ENCODE measurements at regions not wholly inside any gene's neighbourhood (a gene's known extent, or its start where the extent isn't known, plus 50 kb on each side); places are given as distances from the start of the nearest gene placed in this dataset.

DNA sequence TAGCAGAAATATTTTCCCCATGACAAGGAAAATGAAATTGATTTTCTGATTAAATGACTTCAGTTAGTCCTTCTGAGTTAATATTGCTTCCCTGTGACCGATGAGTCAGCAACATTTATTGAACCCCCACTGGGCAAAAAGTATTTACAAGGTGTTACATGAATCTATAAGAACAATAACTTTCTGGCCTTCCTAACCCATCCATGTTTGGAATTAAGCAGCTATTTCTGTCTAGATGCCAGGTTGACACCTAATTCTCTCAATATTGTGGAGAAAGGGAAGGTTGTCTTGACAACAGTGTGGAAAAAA, 112.9 kb upstream of the JAZF1 start:
- DNase-seq (ENCODE audit: low spot score): no peak

DNA sequence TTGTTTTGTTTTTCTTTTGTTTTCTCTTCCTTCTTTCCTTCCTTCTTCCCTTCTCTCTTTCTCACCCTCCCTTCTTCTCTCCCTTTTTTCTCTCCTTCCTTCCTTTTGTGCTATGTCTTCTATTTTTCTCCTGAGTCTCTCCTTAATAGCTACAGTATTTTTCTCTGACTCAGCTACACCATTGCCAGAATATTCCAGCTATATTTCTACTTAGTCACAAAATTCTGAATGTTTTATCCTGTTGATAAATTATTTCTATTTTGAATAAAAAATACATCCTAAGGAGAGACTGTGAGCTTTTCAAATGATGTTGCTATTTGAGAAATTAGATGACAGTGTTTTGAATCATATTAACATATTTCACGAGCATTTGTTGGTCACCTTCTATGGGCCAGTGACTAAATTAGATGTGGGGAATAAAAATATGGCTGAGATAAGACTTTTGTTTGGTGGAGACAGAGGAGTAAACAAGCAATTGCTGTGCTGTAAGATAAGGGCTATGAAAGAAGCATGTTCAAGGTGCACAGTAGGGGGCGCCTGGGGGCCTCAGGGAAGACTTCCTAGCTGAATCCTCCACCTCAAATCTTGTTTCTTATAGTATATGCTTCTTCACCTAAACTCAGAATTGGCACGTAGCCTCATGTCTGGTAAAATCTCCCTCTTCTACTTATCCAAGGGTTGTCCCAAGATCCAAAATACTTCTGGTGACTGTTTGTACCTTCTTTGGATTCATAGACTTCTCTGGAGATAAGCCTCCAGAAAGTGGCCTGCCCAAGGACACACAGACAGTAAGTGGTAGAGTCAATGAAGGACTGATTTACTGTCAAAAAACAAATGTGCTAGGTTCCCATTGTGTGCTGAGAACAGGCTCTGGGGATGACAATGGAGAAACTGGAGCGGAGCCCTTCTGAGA, 115.5 kb upstream of the CREB5 start:
- no peak for DNase-seq (ENCODE audit: low spot score)

DNA sequence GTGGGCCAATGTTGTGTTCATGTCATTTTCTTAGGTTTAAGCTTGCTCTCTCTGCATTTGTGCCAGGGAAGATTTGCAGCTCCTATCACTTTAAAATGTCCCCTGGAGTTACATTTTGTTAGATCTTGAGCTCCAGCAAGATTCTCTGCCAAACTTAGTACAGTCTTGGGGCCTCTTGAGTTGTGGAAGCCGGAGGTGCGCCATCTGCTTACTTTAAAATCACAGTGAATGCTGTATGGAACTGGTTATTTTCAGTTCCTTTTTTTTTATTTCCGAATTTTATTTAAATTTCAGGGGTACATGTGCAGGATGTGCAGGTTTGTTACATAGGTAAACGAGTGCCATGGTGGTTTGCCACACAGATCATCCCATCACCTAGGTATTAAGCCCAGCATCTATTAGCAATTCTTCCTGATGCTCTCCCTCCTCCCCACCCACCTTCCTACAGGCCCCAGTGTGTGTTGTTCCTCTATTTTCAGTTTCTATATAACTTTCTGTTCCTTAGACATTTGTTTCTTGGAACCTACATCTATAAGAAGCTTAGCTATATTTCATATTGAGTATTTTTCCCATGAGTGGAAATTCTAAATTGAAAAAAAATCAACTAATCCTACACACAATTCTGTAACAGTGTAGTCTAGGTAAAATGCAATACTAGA, 114.4 kb upstream of the CREB5 start:
- no peak for DNase-seq (ENCODE audit: low spot score)

DNA sequence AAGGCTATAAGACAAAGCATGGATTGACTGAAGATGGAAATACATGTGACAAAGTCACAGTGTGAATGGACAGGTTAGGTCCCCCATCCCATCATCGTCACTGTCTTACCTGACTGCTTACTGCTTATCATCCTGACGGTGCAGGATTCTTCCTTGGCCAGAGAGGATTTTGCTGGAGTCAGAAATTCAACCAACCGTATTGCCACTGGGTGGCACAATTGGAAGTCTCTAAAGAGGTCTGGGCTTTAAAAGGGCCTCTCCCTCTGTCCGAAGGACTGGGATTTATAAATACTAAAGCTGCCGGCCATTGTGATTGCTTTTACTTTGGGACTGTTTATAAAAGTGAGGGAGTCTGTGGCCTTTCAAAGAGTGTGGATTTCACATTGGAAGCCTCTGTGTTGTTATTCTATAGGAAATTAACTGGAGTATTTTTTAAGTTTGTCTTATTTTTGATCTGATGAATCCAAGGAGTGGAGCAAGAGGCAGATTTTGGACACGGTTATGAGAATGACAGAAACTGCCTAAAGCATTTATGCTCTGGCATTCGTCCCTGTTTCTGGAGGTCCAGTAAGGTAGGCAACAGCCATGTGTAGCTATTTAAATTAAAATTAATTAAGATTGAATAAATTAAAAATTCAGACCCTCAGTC, 113.3 kb upstream of the CREB5 start:
- DNase-seq (ENCODE audit: low spot score): peak; percentile 39

DNA sequence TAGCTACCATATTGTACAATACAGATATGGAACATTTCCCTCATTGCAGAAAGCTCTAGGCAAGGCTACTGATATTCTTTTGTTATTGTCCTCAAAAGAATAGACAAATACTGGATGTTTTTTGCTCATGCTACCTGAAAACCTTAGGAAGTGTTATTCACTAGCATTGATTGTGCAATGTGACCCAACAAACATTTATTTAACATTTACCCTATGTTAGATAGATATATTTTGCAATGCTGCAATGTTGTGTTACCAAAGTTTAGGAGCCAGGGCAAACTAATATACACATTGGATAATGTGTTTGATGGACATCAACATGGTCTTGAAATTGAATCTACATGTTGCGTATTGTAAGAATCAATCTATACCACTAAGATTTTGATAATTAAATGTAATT, 112.8 kb upstream of the CREB5 start:
- no peak for DNase-seq (ENCODE audit: low spot score)

DNA sequence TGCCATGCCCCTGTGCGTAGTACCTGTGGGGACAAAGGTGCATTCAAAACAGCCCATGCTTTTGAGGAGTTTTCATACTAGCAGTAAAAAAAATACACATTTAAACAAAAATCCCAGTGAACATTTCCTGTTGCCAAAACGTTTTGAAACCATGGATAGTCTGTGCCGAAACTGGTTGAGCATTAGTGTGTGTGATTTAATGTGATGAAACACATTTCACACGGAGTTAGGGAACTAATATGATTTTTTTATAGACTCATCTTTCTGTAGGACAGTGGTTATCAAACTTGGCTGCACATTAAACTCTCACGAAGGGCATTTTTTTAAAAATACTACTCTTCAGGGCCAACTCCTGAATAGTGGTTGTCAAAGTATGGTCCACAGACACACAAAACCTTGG, 111.8 kb upstream of the CREB5 start:
- DNase-seq (ENCODE audit: low spot score): no peak

DNA sequence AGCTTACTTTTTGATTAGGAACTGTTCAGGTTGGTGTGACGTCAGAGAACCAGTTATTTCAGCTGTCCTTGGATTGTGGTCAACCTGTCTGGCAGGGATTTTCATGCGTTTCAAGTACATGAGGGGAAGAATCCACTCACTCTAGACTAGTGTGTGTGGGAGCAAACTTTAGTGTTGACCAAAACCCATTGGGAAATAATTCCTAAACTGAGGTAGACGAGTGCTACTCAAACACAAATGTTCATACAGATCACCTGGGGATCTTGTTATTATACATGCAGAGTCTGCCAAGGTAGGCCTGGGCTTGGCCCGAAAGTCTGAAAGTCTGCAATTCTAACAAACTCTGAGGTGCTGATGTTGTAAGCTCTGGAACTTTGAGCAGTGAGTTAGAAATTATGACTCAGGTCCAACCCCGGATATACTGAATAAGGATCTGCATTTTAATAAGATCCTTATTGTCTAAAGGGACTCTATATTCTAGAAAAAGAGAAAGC, 111.1 kb upstream of the CREB5 start:
- no peak for DNase-seq (ENCODE audit: low spot score)

DNA sequence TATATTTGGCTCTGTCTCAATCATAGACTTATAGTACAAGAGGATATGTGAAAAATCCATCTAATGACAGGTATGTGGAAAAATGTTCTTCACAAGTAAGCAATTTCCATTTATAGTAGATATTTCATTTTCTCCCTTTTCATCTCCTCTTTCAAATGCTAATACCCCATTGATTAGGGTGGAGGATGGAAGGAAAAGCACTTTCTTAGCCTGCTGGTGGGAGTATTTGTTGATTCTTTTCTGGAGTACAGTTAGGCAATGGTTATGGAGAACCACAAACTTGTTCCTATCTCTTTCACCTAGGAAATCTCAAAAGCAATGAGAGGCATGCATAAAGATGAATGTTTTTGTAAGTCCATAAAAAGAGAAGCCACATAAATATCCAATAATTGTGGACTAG, 108.0 kb upstream of the CREB5 start:
- DNase-seq (ENCODE audit: low spot score): no peak

DNA sequence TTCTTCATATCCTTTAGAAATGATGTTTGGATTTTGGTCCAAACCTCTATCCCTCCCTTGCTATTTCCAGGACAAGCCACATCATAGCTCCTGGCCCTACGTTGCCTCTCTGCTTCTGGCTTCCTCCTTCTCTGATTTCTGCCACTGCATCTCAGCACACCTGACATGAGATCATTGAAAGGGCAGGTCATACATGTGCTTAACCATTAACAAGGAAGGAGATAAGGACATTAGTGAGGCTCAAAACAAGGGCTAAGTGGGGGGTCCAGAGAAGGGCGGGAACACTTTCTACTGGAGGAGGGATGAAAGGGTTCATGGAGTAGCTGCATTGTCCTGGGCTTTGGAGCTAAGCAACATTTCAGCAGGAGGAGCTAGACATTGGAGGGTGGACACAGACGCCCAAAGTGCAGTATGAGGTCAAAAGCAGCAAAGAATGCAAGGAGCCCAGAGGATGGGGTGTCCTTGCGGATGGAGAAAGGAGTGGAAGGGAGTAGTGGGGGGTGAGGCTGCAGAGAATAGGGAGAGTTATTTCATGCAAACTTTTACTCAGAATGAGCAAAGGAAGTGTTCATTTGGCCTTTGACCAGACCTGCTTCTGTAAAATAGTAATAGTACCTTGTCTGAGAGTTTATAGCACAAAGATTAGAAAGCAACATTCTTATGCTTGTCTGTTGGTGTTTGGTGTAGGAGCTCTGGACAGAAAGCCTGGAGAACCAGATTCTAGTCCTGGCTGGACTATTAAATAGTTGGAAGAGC, 102.4 kb upstream of the CREB5 start:
- no peak for DNase-seq (ENCODE audit: low spot score)

DNA sequence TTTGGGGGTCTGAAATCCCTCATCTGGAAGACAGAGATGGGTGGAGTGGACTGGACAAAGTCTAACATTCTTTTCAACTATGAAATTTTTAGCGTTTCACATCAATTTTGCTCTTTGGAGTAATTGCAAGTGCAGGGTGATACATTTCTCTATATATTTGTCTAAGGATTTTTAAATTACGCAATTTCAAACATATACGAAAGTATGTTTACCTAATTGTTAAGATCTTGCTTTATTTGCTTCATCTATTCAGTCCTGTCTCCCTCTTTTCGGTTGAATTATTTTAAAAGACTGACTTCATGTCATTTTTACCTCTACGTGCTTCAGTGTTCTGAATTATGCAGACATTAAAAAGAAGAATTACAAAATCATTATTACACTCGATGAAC, 101.9 kb upstream of the CREB5 start:
- DNase-seq (ENCODE audit: low spot score): no peak

DNA sequence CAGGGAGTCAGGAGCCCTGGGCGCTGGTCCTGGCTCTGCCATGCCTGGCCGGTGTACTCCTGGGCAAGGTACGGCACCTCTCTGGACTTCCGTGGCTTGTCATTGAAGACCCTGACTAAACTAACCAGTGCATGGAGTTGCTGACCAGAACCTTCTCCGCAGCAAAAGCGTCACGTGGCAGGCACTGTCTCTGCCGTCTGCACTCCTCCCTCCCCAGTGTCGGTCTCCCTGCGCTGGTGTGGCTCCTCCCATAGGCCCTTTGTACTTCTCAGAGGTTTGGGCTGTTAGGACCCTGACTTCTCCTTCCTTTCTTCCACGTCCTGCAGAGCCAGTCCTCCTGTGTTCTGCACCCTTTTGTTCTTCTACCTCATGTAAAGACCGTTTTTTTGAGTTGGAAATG, 100.6 kb upstream of the CREB5 start:
- DNase-seq (ENCODE audit: low spot score): no peak

DNA sequence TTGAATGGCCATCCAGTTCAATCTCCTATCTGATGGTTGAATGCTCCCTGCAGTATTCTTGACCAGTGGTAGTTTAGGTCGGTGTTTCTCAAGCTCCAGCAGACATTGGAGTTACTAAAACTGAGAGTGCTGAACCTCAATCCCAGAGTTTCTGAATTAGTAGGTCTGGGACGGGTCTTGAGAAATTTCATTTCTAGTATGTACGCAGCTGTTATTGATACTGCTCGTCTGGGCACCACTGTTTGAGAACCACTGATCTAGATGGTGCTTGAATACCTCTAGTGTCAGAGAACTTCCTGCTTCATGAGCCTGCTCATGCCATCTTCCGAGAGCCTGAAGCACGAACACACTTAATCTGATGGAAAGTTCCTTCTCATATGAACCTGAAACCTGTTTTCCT, 99.4 kb upstream of the CREB5 start:
- no peak for DNase-seq (ENCODE audit: low spot score)

DNA sequence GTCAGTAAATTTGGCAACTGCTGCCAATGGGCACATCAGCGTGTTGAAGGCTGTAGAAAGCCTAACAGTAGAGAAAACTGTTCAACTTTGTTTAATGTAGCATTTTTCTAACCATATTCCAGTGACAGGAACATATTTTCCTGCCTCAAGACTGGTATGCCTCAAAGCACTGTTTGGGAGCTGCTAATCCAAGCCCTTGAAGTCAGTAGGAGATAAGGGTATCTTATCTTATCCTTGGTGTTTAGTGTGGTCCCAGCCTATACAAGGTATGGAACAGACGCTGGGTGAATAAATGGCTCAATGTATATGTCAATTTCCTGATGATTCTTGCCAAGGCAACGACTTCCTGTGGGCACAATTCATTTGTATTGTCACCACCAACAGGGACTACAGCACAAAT, 97.5 kb upstream of the CREB5 start:
- no peak for DNase-seq (ENCODE audit: low spot score)

DNA sequence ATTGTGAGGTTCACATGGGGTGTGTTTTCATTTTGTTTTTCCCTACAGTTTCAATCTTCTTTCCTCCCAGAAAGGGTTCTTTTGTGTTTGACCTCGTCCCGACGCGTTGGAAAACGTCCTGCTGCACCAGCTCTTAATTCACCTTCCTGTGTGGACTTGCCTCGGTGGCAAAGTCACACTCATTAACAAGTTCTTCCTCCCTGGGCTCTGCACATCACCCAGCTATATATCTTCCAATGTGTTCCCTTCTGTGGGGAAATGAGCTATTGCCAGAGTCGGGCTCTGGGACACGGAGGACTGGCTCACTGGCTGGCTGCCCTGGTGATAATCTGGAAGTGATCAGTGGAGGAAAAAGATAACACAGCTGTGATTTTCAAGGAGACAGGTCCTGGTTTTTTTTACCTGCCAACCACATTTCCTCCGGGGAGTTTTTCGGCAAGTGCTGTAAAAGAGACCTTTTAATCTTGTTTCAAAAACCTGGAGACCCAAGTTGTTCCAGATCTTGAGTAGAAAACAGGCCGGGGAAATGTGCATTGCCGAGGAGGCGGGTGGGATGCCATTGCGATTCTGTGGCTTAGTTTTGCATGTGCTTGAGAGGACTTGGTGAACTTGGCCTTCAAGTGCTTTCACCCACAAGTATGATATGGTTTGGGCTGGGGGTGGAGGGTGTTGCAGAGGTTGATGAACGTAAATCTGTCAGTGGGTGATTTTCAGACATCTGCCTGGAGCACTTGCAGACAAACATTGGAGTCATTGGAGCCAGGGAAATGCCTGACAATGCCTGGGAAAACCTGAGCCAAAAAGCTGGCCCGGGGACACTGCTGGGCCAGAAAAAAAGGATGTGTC, 96.5 kb upstream of the CREB5 start:
- DNase-seq (ENCODE audit: low spot score): no peak

DNA sequence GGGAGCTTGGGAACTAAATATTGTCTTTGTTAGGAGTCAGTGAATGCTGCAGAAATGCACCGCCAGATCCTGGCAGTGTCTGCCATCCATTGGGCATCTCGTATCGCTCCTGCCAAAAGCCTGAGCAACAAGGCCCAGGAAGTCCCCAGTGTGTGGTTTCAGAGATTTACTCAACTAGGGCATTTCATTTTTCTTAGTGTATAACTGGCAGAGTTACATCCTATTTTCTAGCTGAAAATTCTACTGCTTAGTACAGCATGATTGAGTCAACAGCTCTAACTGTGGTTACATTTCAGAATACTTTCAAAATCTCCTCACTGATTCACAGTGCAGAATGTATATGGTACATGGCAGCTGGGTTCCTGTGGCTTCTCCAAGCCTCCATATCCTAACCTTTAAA, 95.8 kb upstream of the CREB5 start:
- DNase-seq (ENCODE audit: low spot score): no peak

DNA sequence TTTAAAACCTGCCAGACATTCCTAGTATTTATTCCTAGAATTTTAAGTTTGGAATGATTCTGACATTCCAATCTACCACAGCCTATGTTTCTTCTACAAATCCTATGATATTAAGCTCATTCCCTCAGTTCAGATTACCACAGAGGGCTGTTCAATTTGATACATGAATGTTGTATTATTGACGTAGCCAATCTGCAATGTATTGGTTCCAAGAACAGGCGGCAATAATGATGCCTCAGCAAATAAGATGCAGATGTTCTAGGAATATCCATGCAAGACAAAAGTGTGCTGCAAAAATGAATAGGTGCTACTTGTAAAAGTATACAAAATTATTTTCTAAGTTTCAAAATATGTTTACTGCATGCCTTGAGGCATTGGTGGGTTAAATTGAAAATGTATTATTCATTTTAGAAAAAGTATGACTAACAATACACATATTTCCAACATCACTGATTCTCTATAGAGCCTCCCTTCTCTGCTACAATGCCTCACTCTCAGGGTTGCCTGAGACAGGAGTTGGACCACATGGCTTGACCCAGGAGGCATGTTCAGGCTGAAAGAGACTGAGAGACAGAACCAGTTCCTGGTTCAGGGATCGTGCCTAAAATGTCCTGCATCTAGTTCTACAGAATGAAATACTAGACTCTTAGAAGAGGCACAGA, 94.1 kb upstream of the CREB5 start:
- no peak for DNase-seq (ENCODE audit: low spot score)

DNA sequence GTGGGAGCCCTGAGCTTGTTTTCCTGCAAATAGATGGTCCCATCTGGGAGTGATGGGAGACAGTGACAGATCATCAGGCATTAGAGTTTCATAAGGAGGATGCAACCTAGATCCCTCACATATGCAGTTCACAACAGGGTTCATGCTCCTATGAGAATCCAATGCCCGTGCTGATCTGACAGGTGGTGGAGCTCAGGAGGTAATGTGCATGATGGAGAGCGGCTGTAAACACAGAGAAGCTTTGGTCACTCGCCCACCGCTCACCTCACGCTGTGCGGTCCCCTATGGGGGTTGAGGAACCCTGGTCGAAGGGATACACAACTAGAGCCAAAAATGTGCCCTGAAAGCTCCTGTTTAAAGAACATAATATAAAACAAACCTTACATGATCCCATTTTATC, 88.5 kb upstream of the CREB5 start:
- no peak for DNase-seq (ENCODE audit: low spot score)

DNA sequence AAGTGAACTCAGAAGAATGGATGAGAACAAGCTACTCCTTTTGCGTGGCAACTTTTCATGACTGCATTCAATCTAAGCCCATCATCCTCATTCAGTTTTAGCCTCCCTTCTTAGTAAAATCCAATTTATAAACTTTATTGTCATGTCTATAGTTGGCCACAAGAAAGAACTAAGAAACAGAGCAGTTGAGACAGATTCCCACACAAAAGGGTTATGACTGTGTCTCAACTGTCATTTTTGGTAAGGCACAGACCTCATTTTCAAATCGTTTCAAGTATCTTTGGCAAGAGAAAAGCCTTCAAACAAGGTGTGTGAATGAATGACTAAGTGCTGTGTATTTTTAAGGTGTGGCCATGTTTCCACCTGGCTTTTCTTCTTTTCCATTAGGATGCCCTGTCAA, 84.2 kb upstream of the CREB5 start:
- DNase-seq (ENCODE audit: low spot score): no peak

DNA sequence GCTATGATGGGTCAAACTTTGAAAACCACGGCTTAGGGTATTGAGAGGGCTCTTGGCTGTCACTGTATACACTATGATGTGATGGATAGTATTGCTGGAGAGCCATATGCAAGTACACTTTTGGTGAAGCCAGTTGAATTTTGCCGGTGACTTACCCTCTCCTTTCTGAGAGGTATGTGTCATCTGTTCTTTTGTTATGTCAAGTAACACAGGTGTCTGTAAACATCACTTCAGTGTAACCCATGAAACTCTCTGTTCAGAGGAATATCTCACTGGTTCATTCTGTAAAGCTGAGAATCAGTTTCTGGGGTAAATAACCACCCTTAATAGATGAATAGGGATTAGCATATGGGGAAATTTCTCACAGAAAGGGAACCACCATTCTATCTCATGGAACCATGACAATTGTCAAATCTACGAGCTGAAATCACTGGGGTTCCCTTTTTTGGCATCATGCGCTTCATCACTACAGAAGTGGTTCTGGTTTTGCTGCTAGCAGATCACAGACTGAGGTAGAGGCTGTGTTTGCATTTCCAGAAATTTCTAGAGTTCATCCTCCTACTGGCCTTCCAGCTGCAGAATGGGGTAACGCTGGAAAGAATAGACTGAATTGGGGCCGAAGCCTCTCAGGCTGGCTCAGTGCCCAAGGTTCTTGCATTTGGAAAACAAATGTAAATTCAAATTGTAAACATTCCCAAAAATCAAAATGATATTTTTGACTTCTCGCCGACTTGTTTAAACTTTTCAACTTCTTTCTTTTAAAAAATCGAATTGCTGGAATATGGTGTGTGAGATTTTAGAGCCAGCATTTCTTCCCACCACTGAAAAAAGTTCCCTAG, 83.3 kb upstream of the CREB5 start:
- DNase-seq (ENCODE audit: low spot score): no peak
